Suprapubic skin (tissue), 3 donors: ENCODE measurements at regions not wholly inside any gene's neighbourhood (a gene's known extent, or its start where the extent isn't known, plus 50 kb on each side); places are given as distances from the start of the nearest gene placed in this dataset.

Experiments
- POLR2AphosphoS5 ChIP-seq, 3 donors: sonication (generic); formaldehyde crosslinking; IDR thresholded peaks; one replicate each; pipeline ENCODE4 v1.6.1; 2017; ENCODE audit warnings: antibody characterized with exemption in 3 of 3
- TF ChIP-seq, protein P1 (sequence below), 2 donors: fragments of 200-600 bp in 1 of 2; fragments of 450-650 bp in 1 of 2; sonication (generic) in 1 of 2; IDR thresholded peaks; one replicate each; pipeline ENCODE4 v1.5.1; 2016 to 2019; ENCODE audit warnings: antibody characterized with exemption in 2 of 2, mild to moderate bottlenecking in 1 of 2, moderate library complexity in 1 of 2

DNA sequence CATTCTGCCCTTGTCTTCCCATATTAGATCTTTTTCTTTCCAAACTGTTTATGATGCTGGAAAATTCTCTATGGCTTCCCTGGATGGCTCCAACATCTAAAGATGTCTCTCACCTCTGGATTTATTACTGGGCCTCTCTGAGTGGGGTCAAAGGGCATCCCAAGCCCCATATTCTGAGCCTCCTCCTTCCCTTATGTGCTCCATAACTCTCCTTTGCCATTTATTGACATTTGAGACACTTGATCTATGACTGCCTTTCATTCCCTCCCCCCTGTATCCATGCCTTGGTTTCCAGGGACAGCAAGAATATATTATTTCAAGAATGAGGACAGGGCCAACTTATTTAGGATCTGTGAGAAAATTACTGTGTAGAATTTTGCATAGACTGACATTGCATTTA lies 369.3 kb upstream of the ONECUT1 start:
- TF ChIP-seq, protein P1, sequence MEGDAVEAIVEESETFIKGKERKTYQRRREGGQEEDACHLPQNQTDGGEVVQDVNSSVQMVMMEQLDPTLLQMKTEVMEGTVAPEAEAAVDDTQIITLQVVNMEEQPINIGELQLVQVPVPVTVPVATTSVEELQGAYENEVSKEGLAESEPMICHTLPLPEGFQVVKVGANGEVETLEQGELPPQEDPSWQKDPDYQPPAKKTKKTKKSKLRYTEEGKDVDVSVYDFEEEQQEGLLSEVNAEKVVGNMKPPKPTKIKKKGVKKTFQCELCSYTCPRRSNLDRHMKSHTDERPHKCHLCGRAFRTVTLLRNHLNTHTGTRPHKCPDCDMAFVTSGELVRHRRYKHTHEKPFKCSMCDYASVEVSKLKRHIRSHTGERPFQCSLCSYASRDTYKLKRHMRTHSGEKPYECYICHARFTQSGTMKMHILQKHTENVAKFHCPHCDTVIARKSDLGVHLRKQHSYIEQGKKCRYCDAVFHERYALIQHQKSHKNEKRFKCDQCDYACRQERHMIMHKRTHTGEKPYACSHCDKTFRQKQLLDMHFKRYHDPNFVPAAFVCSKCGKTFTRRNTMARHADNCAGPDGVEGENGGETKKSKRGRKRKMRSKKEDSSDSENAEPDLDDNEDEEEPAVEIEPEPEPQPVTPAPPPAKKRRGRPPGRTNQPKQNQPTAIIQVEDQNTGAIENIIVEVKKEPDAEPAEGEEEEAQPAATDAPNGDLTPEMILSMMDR (IDR thresholded peaks at IDR 0.05): no peak
- TF ChIP-seq POLR2AphosphoS5 (IDR thresholded peaks at IDR 0.05): no peak
